ENCODE measurements at regions not wholly inside any gene's neighbourhood (a gene's known extent, or its start where the extent isn't known, plus 50 kb on each side); places are given as distances from the start of the nearest gene placed in this dataset.

- DNase-seq (ENCODE audit: low read depth): no peak
- TF ChIP-seq CTCF (conservative IDR thresholded peaks at IDR 0.05; ENCODE audit: low read depth, low read length): no peak
- no peak overlapping the region for H3K4me3 ChIP-seq (ENCODE audit: low read depth, low read length)
Observed at GRCh38 chr2:173792166-173792565, 173.0 kb downstream of the SP3 start.

GRCh38 chr2:173792741-173793140, 172.4 kb downstream of the SP3 start:
- no peak for DNase-seq (ENCODE audit: low read depth)
- TF ChIP-seq CTCF (conservative IDR thresholded peaks at IDR 0.05; ENCODE audit: low read depth, low read length): no peak
- no peak overlapping the region for H3K4me3 ChIP-seq (ENCODE audit: low read depth, low read length)

- no peak overlapping the region for H3K4me3 ChIP-seq (ENCODE audit: low read depth, low read length)
- no peak for DNase-seq (ENCODE audit: low read depth)
- no peak for TF ChIP-seq CTCF (conservative IDR thresholded peaks at IDR 0.05; ENCODE audit: low read depth, low read length)
Observed at GRCh38 chr2:173793709-173794565, 171.2 kb downstream of the SP3 start.

- H3K4me3 ChIP-seq (ENCODE audit: low read depth, low read length): no peak overlapping the region
Observed at GRCh38 chr2:173797586-173798263, 167.4 kb downstream of the SP3 start.

GRCh38 chr2:173802518-173802917, 162.7 kb downstream of the SP3 start:
- no peak for TF ChIP-seq CTCF (conservative IDR thresholded peaks at IDR 0.05; ENCODE audit: low read depth, low read length)
- H3K4me3 ChIP-seq (ENCODE audit: low read depth, low read length): no peak overlapping the region
- no peak for DNase-seq (ENCODE audit: low read depth)

More at GRCh38 chr2:173797586-173798263, 167.4 kb downstream of the SP3 start:
- DNase-seq (ENCODE audit: low read depth): no peak
- TF ChIP-seq CTCF (conservative IDR thresholded peaks at IDR 0.05; ENCODE audit: low read depth, low read length): no peak

- no peak for DNase-seq (ENCODE audit: low read depth)
- TF ChIP-seq CTCF (conservative IDR thresholded peaks at IDR 0.05; ENCODE audit: low read depth, low read length): no peak
- no peak overlapping the region for H3K4me3 ChIP-seq (ENCODE audit: low read depth, low read length)
Observed at GRCh38 chr2:173803449-173803848, 161.7 kb downstream of the SP3 start.

All from epithelial cell of proximal tubule (primary cell).